A172 (cell line): ENCODE measurements at regions not wholly inside any gene's neighbourhood (a gene's known extent, or its start where the extent isn't known, plus 50 kb on each side); places are given as distances from the start of the nearest gene placed in this dataset.

Experiments
- DNase-seq: peaks from one replicate; pipeline ENCODE4 v3.0.0-alpha.2; 2015; ENCODE audit warnings: low spot score

DNA sequence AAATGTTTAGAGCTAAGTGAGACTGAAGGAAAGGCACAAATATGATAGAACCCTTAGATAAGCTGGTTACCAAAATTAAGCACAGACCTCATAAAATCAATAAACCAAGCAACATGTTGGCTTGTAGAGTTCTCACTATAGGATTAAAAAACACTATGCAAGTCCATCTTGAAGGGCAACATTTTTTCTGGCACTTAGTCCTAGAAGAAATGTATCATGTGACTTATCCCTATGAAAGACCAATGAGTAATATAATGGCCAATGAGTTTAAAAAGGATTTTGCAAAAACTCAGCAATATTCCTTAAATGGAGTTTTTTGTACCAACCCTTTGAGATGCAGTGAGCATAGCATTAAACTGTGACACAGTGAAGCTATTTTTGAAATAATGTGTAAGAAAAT lies 216.3 kb upstream of the ADRA1B start:
- no peak for DNase-seq

- no peak for DNase-seq
These were observed 214.0 kb upstream of the ADRA1B start for GRCh38 chr5:159702301-159702700.

- no peak for DNase-seq
These were observed 213.5 kb upstream of the ADRA1B start for GRCh38 chr5:159702826-159703225.

GRCh38 chr5:159704160-159704559 lies 212.1 kb upstream of the ADRA1B start:
- DNase-seq = no peak

- no peak for DNase-seq
These were observed 210.3 kb upstream of the ADRA1B start for GRCh38 chr5:159705948-159706347.

DNA sequence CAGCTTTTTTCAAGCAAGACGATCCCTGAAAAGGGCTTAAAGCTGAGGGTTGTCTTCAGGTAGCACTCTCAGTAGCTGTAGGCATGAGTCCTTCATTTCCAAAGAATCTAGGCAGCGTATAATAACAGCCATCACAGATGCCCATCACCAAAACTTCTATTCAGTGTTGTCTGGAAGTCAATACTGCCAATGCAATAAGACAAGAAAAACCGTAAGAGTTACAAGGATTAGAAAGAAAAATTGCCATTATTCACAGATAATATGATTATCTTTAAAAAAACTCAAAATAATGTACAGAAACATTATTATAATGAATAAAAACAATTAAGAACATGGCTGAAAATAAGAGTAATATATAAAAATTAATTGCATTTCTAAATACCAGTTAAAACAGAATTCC lies 208.2 kb upstream of the ADRA1B start:
- no peak for DNase-seq

GRCh38 chr5:159712672-159713071 lies 203.6 kb upstream of the ADRA1B start:
- no peak for DNase-seq

GRCh38 chr5:159713254-159713653 lies 203.0 kb upstream of the ADRA1B start:
- DNase-seq = no peak

GRCh38 chr5:159713773-159714172 lies 202.5 kb upstream of the ADRA1B start:
- no peak for DNase-seq

GRCh38 chr5:159725475-159725874 lies 190.8 kb upstream of the ADRA1B start:
- DNase-seq = no peak

DNA sequence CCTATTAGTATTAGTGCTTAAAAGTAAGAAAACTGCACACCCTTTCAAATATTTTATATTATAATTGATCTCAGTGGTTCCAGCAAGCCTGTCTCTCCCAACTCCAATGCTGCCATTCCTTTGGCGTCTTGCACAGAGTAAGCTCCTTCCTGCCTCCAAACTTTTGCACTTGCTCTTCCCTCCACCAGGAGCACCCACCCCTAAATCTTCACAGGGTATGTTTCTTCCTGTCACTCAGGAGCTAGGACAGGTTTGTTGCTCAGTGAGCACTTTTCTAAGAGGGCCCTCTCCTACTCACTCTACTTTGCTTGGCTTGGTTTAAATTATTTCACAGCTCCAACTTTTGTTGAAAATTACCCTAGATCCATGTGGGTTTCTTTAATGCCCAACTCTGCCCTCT lies 189.1 kb upstream of the ADRA1B start:
- no peak for DNase-seq

DNA sequence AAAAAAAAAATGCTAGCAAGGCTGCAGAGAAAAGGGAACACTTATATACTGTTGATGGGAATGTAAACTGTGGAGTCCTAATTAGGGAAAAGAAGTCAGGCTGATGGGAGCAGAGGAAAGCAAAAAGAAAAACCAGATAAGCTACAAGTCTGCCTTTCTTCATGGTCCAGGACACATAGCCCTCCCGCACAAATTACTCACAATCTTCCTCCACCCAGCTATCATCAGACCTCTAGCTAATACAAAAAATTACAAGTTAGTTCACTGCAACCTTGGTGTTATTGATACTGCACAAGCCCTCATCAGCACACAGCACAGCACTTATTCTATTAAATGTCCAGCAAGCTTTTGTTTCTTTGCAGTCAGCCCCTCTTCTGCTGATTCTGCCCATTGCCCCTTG lies 186.0 kb upstream of the ADRA1B start:
- no peak for DNase-seq

- DNase-seq = peak; percentile 11
These were observed 184.1 kb upstream of the ADRA1B start for GRCh38 chr5:159732220-159732619.

GRCh38 chr5:159734366-159734765 lies 181.9 kb upstream of the ADRA1B start:
- no peak for DNase-seq

DNA sequence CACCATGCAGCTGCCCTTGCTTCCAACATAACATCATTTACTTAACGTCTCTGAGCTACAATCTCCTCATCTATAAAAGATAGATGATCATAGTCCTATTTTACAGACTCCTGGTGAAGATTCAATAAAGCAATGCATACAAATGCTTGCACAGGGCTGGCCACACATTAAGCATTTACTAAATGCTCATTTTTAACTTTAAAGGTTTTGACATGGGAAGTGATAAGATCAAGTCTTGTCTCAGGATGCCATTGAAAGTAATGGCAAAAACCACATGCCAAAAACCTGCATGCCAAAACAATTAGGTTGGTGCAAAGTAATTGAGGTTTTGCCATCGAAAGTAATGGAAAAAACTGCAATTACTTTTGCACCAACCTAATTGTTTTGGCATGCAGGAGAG lies 181.2 kb upstream of the ADRA1B start:
- DNase-seq = no peak

DNA sequence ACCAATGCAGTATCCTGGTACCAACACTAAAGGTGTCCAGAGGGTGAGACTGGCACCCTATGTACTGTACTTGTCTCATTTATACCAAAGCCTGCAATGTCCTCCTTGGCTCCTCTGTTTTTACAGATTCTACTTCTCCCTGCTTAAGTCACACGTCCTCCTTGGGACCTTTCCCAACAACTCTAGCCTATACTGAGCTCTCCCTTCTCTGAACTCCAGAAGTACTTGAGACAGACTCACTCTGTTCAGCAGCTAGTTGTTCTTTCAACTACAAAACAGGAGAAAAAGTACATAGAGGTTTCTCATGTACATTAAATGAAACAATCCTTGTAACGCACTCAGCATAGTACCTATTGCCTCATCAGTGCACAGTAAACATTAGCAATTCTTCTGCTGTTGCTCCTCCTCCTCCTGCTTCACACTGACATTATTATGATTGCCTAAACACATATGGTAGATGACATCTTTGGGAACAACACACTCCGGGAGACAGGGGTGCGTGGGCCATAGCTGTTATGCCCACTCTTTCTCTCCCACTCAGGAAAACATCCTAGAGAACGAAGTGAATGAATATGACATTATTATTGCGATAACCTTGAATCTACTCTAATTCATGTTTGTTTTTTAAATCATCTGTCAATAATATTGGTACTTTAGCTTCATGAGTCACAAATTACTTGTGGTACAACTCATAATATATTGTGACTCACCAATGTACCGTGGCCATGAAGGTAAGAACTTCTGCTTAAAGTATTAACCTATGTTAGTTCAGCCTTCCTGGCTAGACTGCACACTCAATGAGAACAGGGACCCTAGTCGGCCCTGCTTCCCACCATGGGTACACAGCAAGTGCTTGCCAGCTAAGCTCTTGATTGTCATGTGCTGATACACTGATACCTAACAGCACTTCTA lies 180.3 kb upstream of the ADRA1B start:
- no peak for DNase-seq

DNA sequence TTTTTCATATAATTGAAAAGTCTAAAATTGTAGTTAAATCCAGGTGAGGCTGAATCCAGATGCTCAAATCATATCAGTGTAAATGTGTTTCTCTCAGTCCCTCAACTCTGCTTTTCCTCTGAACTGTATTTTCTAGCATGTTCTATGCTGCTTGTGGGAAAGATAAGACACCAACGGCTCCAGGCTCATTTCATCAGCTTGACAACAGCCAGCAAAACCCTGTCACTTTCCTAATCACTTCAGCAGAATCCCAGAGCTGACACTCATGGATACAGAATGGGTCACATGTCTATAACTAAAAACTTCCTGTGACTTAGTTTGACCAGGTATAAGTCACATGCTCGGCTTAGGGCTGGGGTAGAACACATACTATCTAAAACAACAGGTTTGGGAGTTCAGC lies 179.4 kb upstream of the ADRA1B start:
- DNase-seq = no peak

DNA sequence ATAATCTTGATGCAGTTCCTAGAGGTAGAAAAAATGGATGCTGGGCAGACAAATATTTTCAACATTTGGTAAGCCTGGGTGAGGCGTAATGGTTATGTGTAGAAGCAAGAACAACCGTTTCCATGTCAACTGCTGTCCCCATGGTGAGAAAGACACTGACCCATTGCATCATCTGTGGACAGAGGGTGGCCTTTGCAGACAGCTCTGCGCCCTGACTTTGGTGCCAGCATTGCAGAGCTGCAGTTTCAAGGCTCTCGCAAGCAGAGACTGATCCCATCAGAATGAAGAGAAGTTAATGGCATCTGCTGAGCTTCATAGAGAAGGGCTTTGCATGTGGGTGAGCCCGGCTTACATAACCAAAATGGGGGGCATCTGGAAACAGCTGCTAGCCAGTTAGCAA lies 179.0 kb upstream of the ADRA1B start:
- no peak for DNase-seq

GRCh38 chr5:159741829-159742322 lies 174.4 kb upstream of the ADRA1B start:
- no peak for DNase-seq

GRCh38 chr5:159743234-159743633 lies 173.0 kb upstream of the ADRA1B start:
- no peak for DNase-seq

DNA sequence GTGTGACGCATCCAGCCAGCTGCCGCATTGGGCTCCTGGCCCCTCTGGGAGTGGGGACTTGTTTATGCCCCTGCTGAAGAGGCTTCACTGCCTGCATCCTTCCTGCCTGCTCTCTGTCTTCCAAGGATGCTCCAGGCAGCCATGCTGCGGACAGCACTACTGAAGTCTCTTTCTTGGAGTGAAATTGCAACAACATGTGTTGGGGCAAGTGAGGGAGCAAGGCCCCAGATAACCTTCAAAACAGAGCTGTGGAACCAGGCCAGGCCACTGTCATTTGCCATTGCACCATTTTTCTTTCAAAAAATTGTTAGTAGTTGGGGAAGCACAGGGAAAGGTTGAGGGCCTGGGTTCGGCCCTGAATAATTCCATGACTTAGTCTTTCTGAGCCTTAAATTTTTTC lies 169.6 kb upstream of the ADRA1B start:
- no peak for DNase-seq

- DNase-seq = no peak
These were observed 167.1 kb upstream of the ADRA1B start for GRCh38 chr5:159749146-159749545.

DNA sequence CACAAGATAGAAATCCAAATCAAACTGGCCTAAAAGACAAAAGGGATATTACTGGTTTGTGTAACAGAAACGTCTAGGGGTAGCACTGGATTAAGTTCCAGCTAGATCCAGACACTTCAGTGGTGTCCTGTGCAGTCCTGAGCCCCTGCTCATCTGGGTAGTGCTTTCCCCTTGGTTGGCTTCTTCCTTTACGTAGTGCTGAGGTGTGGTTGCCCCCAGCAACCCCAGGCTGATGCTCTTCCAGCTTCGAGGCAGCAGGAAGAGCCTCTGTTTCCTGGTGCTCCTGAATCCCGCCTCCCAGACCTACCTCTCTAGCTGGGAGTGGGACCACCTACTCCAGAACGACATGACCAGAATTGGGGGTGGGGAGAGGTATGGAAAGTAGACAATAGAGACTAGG lies 166.1 kb upstream of the ADRA1B start:
- no peak for DNase-seq

- no peak for DNase-seq
These were observed 164.8 kb upstream of the ADRA1B start for GRCh38 chr5:159751459-159751858.
